ENCODE measurements at regions not wholly inside any gene's neighbourhood (a gene's known extent, or its start where the extent isn't known, plus 50 kb on each side); places are given as distances from the start of the nearest gene placed in this dataset.

- intact Hi-C loops (cut with micrococcal nuclease; ENCODE audit: unreplicated experiment) (no loop called here), in situ Hi-C loops (cut with MboI) (no loop called here)
- no peak overlapping the region for H3K27ac ChIP-seq (ENCODE audit: control insufficient read depth, insufficient read depth)
- DNase-seq (ENCODE audit: low read depth, low spot score) (no peak), FAIRE-seq (no peak), ATAC-seq (no peak)
- TF ChIP-seq CREB1 (IDR thresholded peaks at IDR 0.05; ENCODE audit: low read depth) (no peak), TAF1 (IDR thresholded peaks at IDR 0.05; ENCODE audit: borderline replicate concordance, low read depth, low read length) (no peak), IKZF1 (conservative IDR thresholded peaks at IDR 0.05) (no peak), SREBF1 (IDR thresholded peaks at IDR 0.05; ENCODE audit: low read length) (no peak), RBBP5 (conservative IDR thresholded peaks at IDR 0.05) (no peak), RUNX3 (IDR thresholded peaks at IDR 0.05; ENCODE audit: low read length) (no peak), TCF7 (IDR thresholded peaks at IDR 0.05; ENCODE audit: borderline replicate concordance) (no peak), TBL1XR1 (IDR thresholded peaks at IDR 0.05; ENCODE audit: low read depth, low read length) (no peak), YY1 (IDR thresholded peaks at IDR 0.05; ENCODE audit: low read depth, low read length) (no peak), POLR2A (IDR thresholded peaks at IDR 0.05; ENCODE audit: low read depth, low read length) (no peak), SMARCA5 (IDR thresholded peaks at IDR 0.05) (no peak), ZZZ3 (IDR thresholded peaks at IDR 0.05; ENCODE audit: control insufficient read depth, insufficient read length, low read depth) (no peak), NFIC (IDR thresholded peaks at IDR 0.05; ENCODE audit: low read depth, low read length) (no peak), ZNF217 (IDR thresholded peaks at IDR 0.05) (no peak), TARDBP (IDR thresholded peaks at IDR 0.05; ENCODE audit: borderline replicate concordance) (no peak), HDAC6 (IDR thresholded peaks at IDR 0.05; ENCODE audit: unreplicated experiment) (no peak)
- TF ChIP-seq, protein P1, sequence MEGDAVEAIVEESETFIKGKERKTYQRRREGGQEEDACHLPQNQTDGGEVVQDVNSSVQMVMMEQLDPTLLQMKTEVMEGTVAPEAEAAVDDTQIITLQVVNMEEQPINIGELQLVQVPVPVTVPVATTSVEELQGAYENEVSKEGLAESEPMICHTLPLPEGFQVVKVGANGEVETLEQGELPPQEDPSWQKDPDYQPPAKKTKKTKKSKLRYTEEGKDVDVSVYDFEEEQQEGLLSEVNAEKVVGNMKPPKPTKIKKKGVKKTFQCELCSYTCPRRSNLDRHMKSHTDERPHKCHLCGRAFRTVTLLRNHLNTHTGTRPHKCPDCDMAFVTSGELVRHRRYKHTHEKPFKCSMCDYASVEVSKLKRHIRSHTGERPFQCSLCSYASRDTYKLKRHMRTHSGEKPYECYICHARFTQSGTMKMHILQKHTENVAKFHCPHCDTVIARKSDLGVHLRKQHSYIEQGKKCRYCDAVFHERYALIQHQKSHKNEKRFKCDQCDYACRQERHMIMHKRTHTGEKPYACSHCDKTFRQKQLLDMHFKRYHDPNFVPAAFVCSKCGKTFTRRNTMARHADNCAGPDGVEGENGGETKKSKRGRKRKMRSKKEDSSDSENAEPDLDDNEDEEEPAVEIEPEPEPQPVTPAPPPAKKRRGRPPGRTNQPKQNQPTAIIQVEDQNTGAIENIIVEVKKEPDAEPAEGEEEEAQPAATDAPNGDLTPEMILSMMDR (IDR thresholded peaks at IDR 0.05 in 2 of 3, conservative IDR thresholded peaks at IDR 0.05 in 1 of 3; ENCODE audit: control insufficient read depth in 2 of 3, extremely low read depth in 1 of 3, insufficient read depth in 1 of 3, low read depth in 3 of 3, low read length in 3 of 3) = no peak
- TF ChIP-seq, protein P2, sequence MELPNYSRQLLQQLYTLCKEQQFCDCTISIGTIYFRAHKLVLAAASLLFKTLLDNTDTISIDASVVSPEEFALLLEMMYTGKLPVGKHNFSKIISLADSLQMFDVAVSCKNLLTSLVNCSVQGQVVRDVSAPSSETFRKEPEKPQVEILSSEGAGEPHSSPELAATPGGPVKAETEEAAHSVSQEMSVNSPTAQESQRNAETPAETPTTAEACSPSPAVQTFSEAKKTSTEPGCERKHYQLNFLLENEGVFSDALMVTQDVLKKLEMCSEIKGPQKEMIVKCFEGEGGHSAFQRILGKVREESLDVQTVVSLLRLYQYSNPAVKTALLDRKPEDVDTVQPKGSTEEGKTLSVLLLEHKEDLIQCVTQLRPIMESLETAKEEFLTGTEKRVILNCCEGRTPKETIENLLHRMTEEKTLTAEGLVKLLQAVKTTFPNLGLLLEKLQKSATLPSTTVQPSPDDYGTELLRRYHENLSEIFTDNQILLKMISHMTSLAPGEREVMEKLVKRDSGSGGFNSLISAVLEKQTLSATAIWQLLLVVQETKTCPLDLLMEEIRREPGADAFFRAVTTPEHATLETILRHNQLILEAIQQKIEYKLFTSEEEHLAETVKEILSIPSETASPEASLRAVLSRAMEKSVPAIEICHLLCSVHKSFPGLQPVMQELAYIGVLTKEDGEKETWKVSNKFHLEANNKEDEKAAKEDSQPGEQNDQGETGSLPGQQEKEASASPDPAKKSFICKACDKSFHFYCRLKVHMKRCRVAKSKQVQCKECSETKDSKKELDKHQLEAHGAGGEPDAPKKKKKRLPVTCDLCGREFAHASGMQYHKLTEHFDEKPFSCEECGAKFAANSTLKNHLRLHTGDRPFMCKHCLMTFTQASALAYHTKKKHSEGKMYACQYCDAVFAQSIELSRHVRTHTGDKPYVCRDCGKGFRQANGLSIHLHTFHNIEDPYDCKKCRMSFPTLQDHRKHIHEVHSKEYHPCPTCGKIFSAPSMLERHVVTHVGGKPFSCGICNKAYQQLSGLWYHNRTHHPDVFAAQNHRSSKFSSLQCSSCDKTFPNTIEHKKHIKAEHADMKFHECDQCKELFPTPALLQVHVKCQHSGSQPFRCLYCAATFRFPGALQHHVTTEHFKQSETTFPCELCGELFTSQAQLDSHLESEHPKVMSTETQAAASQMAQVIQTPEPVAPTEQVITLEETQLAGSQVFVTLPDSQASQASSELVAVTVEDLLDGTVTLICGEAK (IDR thresholded peaks at IDR 0.05; ENCODE audit: borderline replicate concordance) = no peak
- no peak overlapping the region for H2AFZ ChIP-seq (ENCODE audit: control insufficient read depth, low read depth, low read length)
- ChIA-PET CTCF (interaction anchor here (1.0 kb wide), 1 partner anchor 123 kb away, joined by 3 read pairs; no protein-coding TSS in a partner anchor), RAD21 (ENCODE audit: unreplicated experiment) (no interaction called here), POLR2A (no interaction called here), SMC1A (ENCODE audit: uncharacterized antibody, unreplicated experiment) (no interaction called here)
- H3K79me2 ChIP-seq (ENCODE audit: control insufficient read depth, insufficient read depth, low read length) = no peaks in the 10 kb centered on the region
- H3K4me2 ChIP-seq (ENCODE audit: control insufficient read depth, insufficient read depth) = no peak overlapping the region
- no peaks in the 10 kb centered on the region for H3K4me1 ChIP-seq (ENCODE audit: control insufficient read depth, insufficient read depth, low read length)
- no TSS peak for BruUV-seq (replicated peaks)
- peaks cover 0 to 1% of the 10 kb centered on the region in 2 experiments; a peak in 2 of 4 replicates for H3K27me3 ChIP-seq (replicated peaks in 1 of 2; ENCODE audit: control insufficient read depth in 2 of 2, insufficient read depth in 2 of 2, low read length in 1 of 2)
- H4K20me1 ChIP-seq (ENCODE audit: control insufficient read depth, insufficient read depth) = no peaks in the 10 kb centered on the region
- no peak overlapping the region for H3K4me3 ChIP-seq
- no peaks in the 10 kb centered on the region for H3K9me3 ChIP-seq (replicated peaks; ENCODE audit: control insufficient read depth, insufficient read depth, low read length)
- H3K9ac ChIP-seq (ENCODE audit: control insufficient read depth, insufficient read depth, low read length) = no peak overlapping the region
- WGBS (ENCODE audit: insufficient coverage, insufficient replicate concordance, low lambda C conversion rate, missing lambda C conversion rate) = 56% methylated on average over 10 of the region's 10 CpGs
- no peaks in the 10 kb centered on the region for H3K36me3 ChIP-seq (ENCODE audit: control insufficient read depth in 2 of 2, insufficient read depth in 2 of 2, low read length in 1 of 2)
Observed at GRCh38 chr1:63000508-63000907, 216.6 kb downstream of the ATG4C start.
